ENCODE measurements at regions not wholly inside any gene's neighbourhood (a gene's known extent, or its start where the extent isn't known, plus 50 kb on each side); places are given as distances from the start of the nearest gene placed in this dataset.

- TF ChIP-seq, protein P1, sequence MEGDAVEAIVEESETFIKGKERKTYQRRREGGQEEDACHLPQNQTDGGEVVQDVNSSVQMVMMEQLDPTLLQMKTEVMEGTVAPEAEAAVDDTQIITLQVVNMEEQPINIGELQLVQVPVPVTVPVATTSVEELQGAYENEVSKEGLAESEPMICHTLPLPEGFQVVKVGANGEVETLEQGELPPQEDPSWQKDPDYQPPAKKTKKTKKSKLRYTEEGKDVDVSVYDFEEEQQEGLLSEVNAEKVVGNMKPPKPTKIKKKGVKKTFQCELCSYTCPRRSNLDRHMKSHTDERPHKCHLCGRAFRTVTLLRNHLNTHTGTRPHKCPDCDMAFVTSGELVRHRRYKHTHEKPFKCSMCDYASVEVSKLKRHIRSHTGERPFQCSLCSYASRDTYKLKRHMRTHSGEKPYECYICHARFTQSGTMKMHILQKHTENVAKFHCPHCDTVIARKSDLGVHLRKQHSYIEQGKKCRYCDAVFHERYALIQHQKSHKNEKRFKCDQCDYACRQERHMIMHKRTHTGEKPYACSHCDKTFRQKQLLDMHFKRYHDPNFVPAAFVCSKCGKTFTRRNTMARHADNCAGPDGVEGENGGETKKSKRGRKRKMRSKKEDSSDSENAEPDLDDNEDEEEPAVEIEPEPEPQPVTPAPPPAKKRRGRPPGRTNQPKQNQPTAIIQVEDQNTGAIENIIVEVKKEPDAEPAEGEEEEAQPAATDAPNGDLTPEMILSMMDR (IDR thresholded peaks at IDR 0.05; ENCODE audit: borderline replicate concordance, extremely low read depth, low read length, poor library complexity, severe bottlenecking) = no peak
- TF ChIP-seq EZH2 (IDR thresholded peaks at IDR 0.05; ENCODE audit: borderline replicate concordance, low read depth, low read length, severe bottlenecking) = no peak
- Histone ChIP-seq H3K79me2 (ENCODE audit: insufficient read depth, low read length) (no peaks in the 10 kb centered on the region), H3K9ac (ENCODE audit: low read depth, low read length) (no peak overlapping the region), H3K27me3 (ENCODE audit: insufficient read depth, low read length, poor library complexity) (no peaks in the 10 kb centered on the region), H3K9me3 (ENCODE audit: insufficient read depth, low read length, severe bottlenecking) (peaks cover 4% of the 10 kb centered on the region), H3K27ac (ENCODE audit: low read length) (no peak overlapping the region), H4K20me1 (ENCODE audit: insufficient read depth, low read length) (no peaks in the 10 kb centered on the region), H3K36me3 (ENCODE audit: insufficient read depth, low read length) (no peaks in the 10 kb centered on the region), H3K4me2 (ENCODE audit: insufficient read depth, low read length) (no peak overlapping the region), H3K4me1 (ENCODE audit: insufficient read depth, low read length) (peaks cover 6% of the 10 kb centered on the region; the same call in 1 of the 2 replicates), H2AFZ (ENCODE audit: low read depth, low read length) (no peak overlapping the region), H3K4me3 (ENCODE audit: low read depth in 1 of 2, low read length in 2 of 2) (no peak overlapping the region)
- no peak for DNase-seq
- ATAC-seq (ENCODE audit: insufficient read depth, low read depth) = no peak
These were observed 89.3 kb upstream of the FTMT start for GRCh38 chr5:121762426-121762825.

DNA sequence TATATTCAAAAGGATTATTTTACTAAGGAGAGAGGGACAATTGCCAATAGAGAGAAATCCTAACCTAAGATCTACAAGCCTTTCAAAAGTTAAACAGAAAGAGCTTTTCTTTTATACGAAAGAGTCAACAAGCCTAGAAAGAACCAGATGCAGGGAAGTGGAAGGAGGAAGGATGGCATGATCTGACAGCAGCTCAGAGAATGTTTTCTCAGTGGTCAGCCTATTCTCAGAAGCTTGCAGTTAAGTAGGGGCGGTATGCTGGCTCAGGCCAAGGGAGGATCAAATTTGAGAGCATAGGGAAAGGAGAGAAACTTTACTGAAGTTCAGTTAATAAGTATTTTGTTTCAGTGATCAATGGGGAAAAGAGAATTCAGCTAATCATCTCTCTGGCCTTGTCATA is 88.0 kb upstream of the FTMT start:
- peaks cover 4% of the 10 kb centered on the region for H3K9me3 ChIP-seq (ENCODE audit: insufficient read depth, low read length, severe bottlenecking)
- H3K79me2 ChIP-seq (ENCODE audit: insufficient read depth, low read length) = no peaks in the 10 kb centered on the region
- peaks cover under 1% of the 10 kb centered on the region; the same call in 1 of the 2 replicates for H3K4me1 ChIP-seq (ENCODE audit: insufficient read depth, low read length)
- no peak overlapping the region for H3K9ac ChIP-seq (ENCODE audit: low read depth, low read length)
- ATAC-seq (ENCODE audit: insufficient read depth, low read depth) = no peak
- no peak overlapping the region for H3K4me2 ChIP-seq (ENCODE audit: insufficient read depth, low read length)
- H3K4me3 ChIP-seq (ENCODE audit: low read depth in 1 of 2, low read length in 2 of 2) = no peak overlapping the region
- no peak for TF ChIP-seq EZH2 (IDR thresholded peaks at IDR 0.05; ENCODE audit: borderline replicate concordance, low read depth, low read length, severe bottlenecking)
- TF ChIP-seq, protein P1 (IDR thresholded peaks at IDR 0.05; ENCODE audit: borderline replicate concordance, extremely low read depth, low read length, poor library complexity, severe bottlenecking) = no peak
- DNase-seq = no peak
- no peak overlapping the region for H3K27ac ChIP-seq (ENCODE audit: low read length)
- H4K20me1 ChIP-seq (ENCODE audit: insufficient read depth, low read length) = no peaks in the 10 kb centered on the region
- H3K36me3 ChIP-seq (ENCODE audit: insufficient read depth, low read length) = no peaks in the 10 kb centered on the region
- no peaks in the 10 kb centered on the region for H3K27me3 ChIP-seq (ENCODE audit: insufficient read depth, low read length, poor library complexity)
- H2AFZ ChIP-seq (ENCODE audit: low read depth, low read length) = no peak overlapping the region

DNA sequence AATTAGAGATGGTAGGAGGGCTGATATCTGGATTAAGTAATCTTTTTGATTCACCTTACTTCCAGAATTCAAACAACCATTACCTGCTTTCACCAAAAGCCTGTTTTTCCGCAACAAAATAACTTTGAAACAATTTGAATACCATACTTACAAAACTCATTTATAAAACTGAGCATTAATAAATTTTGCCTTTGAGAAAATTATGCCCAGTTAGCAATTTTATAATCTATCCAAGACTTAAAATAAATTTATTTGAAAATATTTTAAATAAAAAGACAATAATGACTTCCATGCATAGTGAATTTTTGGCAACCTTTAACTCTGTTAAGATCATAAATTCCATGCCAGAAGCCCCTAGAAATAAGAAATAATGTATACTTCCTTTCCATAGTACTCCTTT is 71.3 kb upstream of the FTMT start:
- no peaks in the 10 kb centered on the region for H4K20me1 ChIP-seq (ENCODE audit: insufficient read depth, low read length)

More for the DNA sequence above, 71.3 kb upstream of the FTMT start:
- ATAC-seq (ENCODE audit: insufficient read depth, low read depth) = no peak
- no peak overlapping the region for H2AFZ ChIP-seq (ENCODE audit: low read depth, low read length)
- H3K27ac ChIP-seq (ENCODE audit: low read length) = no peak overlapping the region
- no peak overlapping the region for H3K9ac ChIP-seq (ENCODE audit: low read depth, low read length)
- no peak overlapping the region for H3K4me2 ChIP-seq (ENCODE audit: insufficient read depth, low read length)
- no peaks in the 10 kb centered on the region for H3K79me2 ChIP-seq (ENCODE audit: insufficient read depth, low read length)
- no peaks in the 10 kb centered on the region for H3K36me3 ChIP-seq (ENCODE audit: insufficient read depth, low read length)
- no peaks in the 10 kb centered on the region for H3K4me1 ChIP-seq (ENCODE audit: insufficient read depth, low read length)
- DNase-seq = no peak
- H3K27me3 ChIP-seq (ENCODE audit: insufficient read depth, low read length, poor library complexity) = no peaks in the 10 kb centered on the region
- no peaks in the 10 kb centered on the region for H3K9me3 ChIP-seq (ENCODE audit: insufficient read depth, low read length, severe bottlenecking)
- TF ChIP-seq, protein P1 (IDR thresholded peaks at IDR 0.05; ENCODE audit: borderline replicate concordance, extremely low read depth, low read length, poor library complexity, severe bottlenecking) = no peak
- no peak for TF ChIP-seq EZH2 (IDR thresholded peaks at IDR 0.05; ENCODE audit: borderline replicate concordance, low read depth, low read length, severe bottlenecking)
- H3K4me3 ChIP-seq (ENCODE audit: low read depth in 1 of 2, low read length in 2 of 2) = no peak overlapping the region
